Body of pancreas (tissue), 4 donors: ENCODE measurements at regions not wholly inside any gene's neighbourhood (a gene's known extent, or its start where the extent isn't known, plus 50 kb on each side); places are given as distances from the start of the nearest gene placed in this dataset.

Source experiments
- CTCF ChIP-seq, 7 experiments: fragments of 450-650 bp in 4 of 7; fragments of 200-600 bp in 3 of 7; sonication (generic) in 3 of 7; IDR thresholded peaks; one replicate each; pipeline ENCODE4 v1.5.1; 2016 to 2019; ENCODE audit warnings: antibody characterized with exemption in 7 of 7
- POLR2A ChIP-seq, 3 donors: fragments of 450-650 bp; IDR thresholded peaks; one replicate each; pipeline ENCODE4 v1.6.1; 2016; ENCODE audit warnings: antibody characterized with exemption in 3 of 3, mild to moderate bottlenecking in 2 of 3

- TF ChIP-seq CTCF (IDR thresholded peaks at IDR 0.05) (no peak), POLR2A (IDR thresholded peaks at IDR 0.05) (no peak)
Measured at GRCh38 chr20:11103866-11104265, 430.1 kb upstream of the JAG1 start.
